AG04449 (cell line): ENCODE measurements at regions not wholly inside any gene's neighbourhood (a gene's known extent, or its start where the extent isn't known, plus 50 kb on each side); places are given as distances from the start of the nearest gene placed in this dataset.

Source experiments
- CTCF ChIA-PET: fragments of 350-600 bp; formaldehyde crosslinking; extraction: SDS; loops from one replicate; lab custom pipeline; 2021; ENCODE audit warnings: antibody characterized with exemption; lab: Yijun Ruan, JAX
- POLR2A ChIA-PET: fragments of 400-600, 350-600 bp; formaldehyde crosslinking; extraction: SDS; loops from one replicate; lab custom pipeline; 2020; ENCODE audit warnings: antibody characterized with exemption, inconsistent platforms; lab: Yijun Ruan, JAX
- DNase-seq: peaks from one replicate; pipeline ENCODE4 v3.0.0-alpha.2; 2010; ENCODE audit warnings: low read depth, low spot score
- H3K4me3 ChIP-seq: 2 replicates; pipeline ENCODE4 v1.5.1; 2011; ENCODE audit warnings: low read depth, mild to moderate bottlenecking, control low read depth, low read length
- TF ChIP-seq, protein P1 (sequence below): IDR thresholded peaks from one replicate; pipeline ENCODE4 v1.5.1; 2011; ENCODE audit warnings: mild to moderate bottlenecking, moderate library complexity, low read length, control low read depth, inconsistent platforms; ENCODE audit not compliant: insufficient read depth; ENCODE audit errors: missing control alignments

DNA sequence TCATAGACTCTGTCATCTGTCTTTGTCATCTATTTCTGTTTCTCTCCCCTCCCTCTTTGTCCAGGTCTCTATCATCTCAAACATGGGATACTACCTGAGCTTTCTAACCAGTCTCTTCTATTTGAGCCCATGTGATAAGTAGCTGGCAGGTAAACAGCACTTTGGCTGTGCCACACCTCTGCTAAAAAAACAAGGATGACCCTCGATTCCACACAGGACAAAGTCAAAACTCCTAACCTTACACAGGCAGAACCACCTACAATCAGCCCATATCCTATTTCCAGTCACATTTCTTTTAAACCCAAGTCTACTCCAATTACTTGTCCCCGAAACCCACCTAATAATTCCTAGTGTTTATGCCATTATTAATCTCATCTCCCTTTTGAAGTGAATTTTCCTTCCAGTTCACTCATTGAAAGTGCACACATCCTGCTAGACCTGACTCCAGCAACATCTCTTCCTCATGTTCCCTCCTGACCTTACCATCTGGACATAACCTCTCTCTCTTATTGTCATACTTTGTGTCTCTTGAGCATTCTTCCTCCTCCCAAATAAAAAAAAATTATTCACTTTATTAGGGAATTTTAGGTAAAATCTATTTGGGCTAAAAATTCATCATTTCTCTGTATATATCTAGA is 256.1 kb upstream of the ONECUT1 start:
- POLR2A ChIA-PET = no interaction called here
- no peak overlapping the region for H3K4me3 ChIP-seq
- CTCF ChIA-PET = no interaction called here
- no peak for DNase-seq
- TF ChIP-seq, protein P1, sequence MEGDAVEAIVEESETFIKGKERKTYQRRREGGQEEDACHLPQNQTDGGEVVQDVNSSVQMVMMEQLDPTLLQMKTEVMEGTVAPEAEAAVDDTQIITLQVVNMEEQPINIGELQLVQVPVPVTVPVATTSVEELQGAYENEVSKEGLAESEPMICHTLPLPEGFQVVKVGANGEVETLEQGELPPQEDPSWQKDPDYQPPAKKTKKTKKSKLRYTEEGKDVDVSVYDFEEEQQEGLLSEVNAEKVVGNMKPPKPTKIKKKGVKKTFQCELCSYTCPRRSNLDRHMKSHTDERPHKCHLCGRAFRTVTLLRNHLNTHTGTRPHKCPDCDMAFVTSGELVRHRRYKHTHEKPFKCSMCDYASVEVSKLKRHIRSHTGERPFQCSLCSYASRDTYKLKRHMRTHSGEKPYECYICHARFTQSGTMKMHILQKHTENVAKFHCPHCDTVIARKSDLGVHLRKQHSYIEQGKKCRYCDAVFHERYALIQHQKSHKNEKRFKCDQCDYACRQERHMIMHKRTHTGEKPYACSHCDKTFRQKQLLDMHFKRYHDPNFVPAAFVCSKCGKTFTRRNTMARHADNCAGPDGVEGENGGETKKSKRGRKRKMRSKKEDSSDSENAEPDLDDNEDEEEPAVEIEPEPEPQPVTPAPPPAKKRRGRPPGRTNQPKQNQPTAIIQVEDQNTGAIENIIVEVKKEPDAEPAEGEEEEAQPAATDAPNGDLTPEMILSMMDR = no peak

DNA sequence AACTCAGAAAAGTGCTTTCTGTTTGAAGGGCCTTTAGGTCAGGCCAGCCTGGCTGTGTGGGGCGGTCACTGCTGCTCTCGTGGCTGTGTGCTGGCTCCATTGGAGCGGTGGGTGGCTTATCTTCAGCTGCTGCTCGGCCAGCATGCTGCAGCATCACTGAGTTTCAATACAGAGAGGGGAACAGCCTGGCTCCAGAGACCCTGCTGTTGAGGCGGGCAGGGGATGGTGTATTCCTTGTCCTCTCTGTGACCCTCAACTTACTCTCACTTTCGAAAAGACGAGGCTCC is 248.5 kb upstream of the ONECUT1 start:
- TF ChIP-seq, protein P1 = no peak
- no peak for DNase-seq
- ChIA-PET CTCF (no interaction called here), POLR2A (no interaction called here)
- no peak overlapping the region for H3K4me3 ChIP-seq

GRCh38 chr15:53037904-53038654 is 247.9 kb upstream of the ONECUT1 start:
- CTCF ChIA-PET = no interaction called here
- POLR2A ChIA-PET = no interaction called here
- no peak for DNase-seq
- TF ChIP-seq, protein P1 = no peak
- H3K4me3 ChIP-seq = no peak overlapping the region

- no peak for DNase-seq
- TF ChIP-seq, protein P1 = no peak
- ChIA-PET POLR2A (no interaction called here), CTCF (no interaction called here)
- H3K4me3 ChIP-seq = no peak overlapping the region
Measured at GRCh38 chr15:53036641-53037040, 246.5 kb upstream of the ONECUT1 start.

GRCh38 chr15:53034767-53035245 is 244.7 kb upstream of the ONECUT1 start:
- TF ChIP-seq, protein P1 = no peak
- no peak overlapping the region for H3K4me3 ChIP-seq
- CTCF ChIA-PET = no interaction called here
- no peak for DNase-seq
- POLR2A ChIA-PET = no interaction called here

DNA sequence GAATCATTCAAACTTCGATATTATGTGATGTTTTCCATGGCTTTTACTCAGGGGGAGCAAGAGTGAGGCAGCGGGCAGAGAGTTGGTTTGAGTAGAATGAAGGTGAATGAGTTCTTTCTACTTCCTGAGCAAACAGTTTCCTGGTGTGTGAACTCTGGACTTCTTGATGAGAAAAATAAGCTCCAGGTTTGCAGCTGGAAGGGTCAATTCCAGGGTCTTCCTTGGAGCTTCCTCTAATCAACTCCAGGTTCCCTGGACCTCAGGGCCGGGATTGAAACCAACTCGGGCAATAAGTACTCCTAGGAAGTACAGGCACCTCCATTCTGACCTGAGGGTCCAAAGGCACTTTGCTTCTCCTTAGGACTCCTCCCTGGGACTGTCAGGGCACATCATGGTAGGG is 243.6 kb upstream of the ONECUT1 start:
- no peak for DNase-seq
- CTCF ChIA-PET = no interaction called here

More for the DNA sequence above, 243.6 kb upstream of the ONECUT1 start:
- POLR2A ChIA-PET = no interaction called here
- no peak overlapping the region for H3K4me3 ChIP-seq
- TF ChIP-seq, protein P1 = no peak
